Colonic mucosa (tissue), 4 donors: ENCODE measurements at regions not wholly inside any gene's neighbourhood (a gene's known extent, or its start where the extent isn't known, plus 50 kb on each side); places are given as distances from the start of the nearest gene placed in this dataset.

ENCODE experiments used
- DNase-seq: peaks from one replicate; pipeline ENCODE4 v3.0.0-alpha.2; 2020
- H3K27ac ChIP-seq: fragments of 200-600 bp; one replicate; pipeline ENCODE4 v1.8.0; 2021
- H3K27me3 ChIP-seq: fragments of 200-600 bp; one replicate; pipeline ENCODE4 v1.8.0; 2021
- H3K36me3 ChIP-seq: fragments of 200-600 bp; one replicate; pipeline ENCODE4 v1.8.0; 2021
- H3K4me1 ChIP-seq: fragments of 200-600 bp; one replicate; pipeline ENCODE4 v1.8.0; 2021; ENCODE audit warnings: mild to moderate bottlenecking
- H3K4me3 ChIP-seq: fragments of 200-600 bp; one replicate; pipeline ENCODE4 v1.8.0; 2021
- H3K9ac ChIP-seq, 2 donors: one replicate each; pipeline ENCODE4 v1.7.0; 2013; ENCODE audit warnings: control low read depth in 2 of 2, low read depth in 2 of 2, low read length in 2 of 2
- H3K9me3 ChIP-seq: fragments of 200-600 bp; one replicate; pipeline ENCODE4 v1.8.0; 2021
- CTCF ChIP-seq: fragments of 200-600 bp; IDR thresholded peaks from one replicate; pipeline ENCODE4 v1.8.0; 2022; ENCODE audit warnings: antibody characterized with exemption, mild to moderate bottlenecking
- intact Hi-C: fragments of 100-400 bp; cut with DNase I; formaldehyde crosslinking; loops from one replicate; pipeline ENCODE4 v1.14.1; 2022
- donor health status: healthy.
- donor health status: DM: no; HTN: no; CAD: no.
- donor health status: DM: no; HTN: no; CAD: no.

DNA sequence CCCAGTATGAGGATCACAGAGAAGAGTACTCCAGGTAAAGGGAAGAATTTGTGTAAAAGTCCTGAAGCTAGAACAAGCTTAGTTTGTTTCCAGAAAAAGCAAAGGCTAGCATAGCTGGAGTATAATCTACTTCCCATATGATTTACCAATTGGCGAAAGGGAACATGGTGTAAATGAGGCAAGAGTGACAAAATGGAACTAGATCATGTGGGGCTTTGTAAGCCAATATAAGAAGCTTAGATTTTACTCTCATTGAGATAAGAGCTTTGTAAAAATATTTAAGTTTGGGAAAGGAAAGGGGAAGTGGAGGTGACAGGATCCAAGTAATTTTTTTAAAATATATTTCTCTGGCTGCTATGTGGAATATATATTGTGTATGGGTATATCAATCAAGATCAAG, 234.9 kb downstream of the KCTD12 start:
- intact Hi-C loops = no loop called here
- Histone ChIP-seq H3K9ac (no peak overlapping the region), H3K4me1 (no peaks in the 10 kb centered on the region), H3K36me3 (no peaks in the 10 kb centered on the region), H3K9me3 (no peaks in the 10 kb centered on the region), H3K27me3 (no peaks in the 10 kb centered on the region), H3K4me3 (no peak overlapping the region), H3K27ac (no peak overlapping the region)
- DNase-seq = no peak
- TF ChIP-seq CTCF = no peak

DNA sequence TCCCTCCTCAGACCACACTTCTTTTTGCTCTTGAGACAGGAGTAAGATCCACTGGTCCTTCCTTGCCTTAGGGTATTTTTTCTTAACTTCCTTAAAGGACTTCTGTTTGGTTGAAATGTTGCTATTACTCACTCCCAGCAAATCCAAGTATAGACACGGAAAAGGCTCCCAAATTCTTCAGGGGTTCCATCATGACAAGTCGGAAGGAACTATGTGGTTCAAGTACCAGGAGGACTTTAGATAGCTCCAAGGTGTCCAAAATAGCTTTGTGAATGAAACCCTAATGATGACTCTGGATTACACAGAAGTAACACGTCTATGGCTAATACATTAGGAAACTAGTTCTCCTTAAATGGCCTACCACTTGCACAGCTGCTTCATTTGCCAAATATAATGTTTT, 238.7 kb downstream of the KCTD12 start:
- H3K9ac ChIP-seq = no peak overlapping the region
- H3K9me3 ChIP-seq = no peaks in the 10 kb centered on the region
- DNase-seq = no peak
- H3K27me3 ChIP-seq = no peaks in the 10 kb centered on the region
- H3K36me3 ChIP-seq = no peaks in the 10 kb centered on the region
- TF ChIP-seq CTCF = no peak
- no peak overlapping the region for H3K4me3 ChIP-seq
- H3K4me1 ChIP-seq = no peaks in the 10 kb centered on the region
- intact Hi-C loops = no loop called here
- no peak overlapping the region for H3K27ac ChIP-seq

DNA sequence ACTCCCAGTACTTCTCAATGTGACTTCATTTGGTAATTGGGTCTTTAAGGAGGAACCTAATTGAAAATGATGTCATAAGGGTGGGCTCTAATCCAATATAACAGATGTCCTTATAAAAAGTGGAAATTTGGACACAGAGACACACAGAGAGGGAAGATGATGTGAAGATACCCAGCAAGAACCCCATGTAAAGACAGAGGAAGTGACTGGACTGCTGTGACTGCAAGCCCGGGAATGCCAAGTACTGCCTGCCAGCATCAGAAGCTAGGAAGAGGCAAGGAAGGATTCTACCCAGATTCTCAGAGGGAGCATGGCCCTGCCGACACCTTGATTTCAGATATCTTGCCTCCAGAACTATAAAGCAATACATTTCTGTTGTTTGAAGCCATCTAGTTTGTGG, 239.3 kb downstream of the KCTD12 start:
- Histone ChIP-seq H3K4me3 (no peak overlapping the region), H3K9ac (no peak overlapping the region), H3K27me3 (no peaks in the 10 kb centered on the region), H3K36me3 (no peaks in the 10 kb centered on the region), H3K9me3 (no peaks in the 10 kb centered on the region), H3K4me1 (no peaks in the 10 kb centered on the region), H3K27ac (no peak overlapping the region)
- intact Hi-C loops = no loop called here
- no peak for TF ChIP-seq CTCF
- DNase-seq = no peak

GRCh38 chr13:76645632-76646031, 240.6 kb downstream of the KCTD12 start:
- no peaks in the 10 kb centered on the region for H3K4me1 ChIP-seq
- no peak overlapping the region for H3K27ac ChIP-seq
- H3K4me3 ChIP-seq = no peak overlapping the region
- H3K9ac ChIP-seq = no peak overlapping the region
- H3K36me3 ChIP-seq = no peaks in the 10 kb centered on the region
- intact Hi-C loops = no loop called here
- H3K27me3 ChIP-seq = no peaks in the 10 kb centered on the region
- no peaks in the 10 kb centered on the region for H3K9me3 ChIP-seq
- no peak for DNase-seq
- no peak for TF ChIP-seq CTCF

GRCh38 chr13:76644906-76645305, 241.3 kb downstream of the KCTD12 start:
- Histone ChIP-seq H3K9ac (no peak overlapping the region), H3K4me3 (no peak overlapping the region), H3K9me3 (no peaks in the 10 kb centered on the region), H3K36me3 (no peaks in the 10 kb centered on the region), H3K27ac (no peak overlapping the region), H3K4me1 (no peaks in the 10 kb centered on the region), H3K27me3 (no peaks in the 10 kb centered on the region)
- no peak for TF ChIP-seq CTCF
- no peak for DNase-seq
- intact Hi-C loops = no loop called here

- H3K4me3 ChIP-seq = no peak overlapping the region
- H3K27me3 ChIP-seq = no peaks in the 10 kb centered on the region
- intact Hi-C loops = no loop called here
- DNase-seq = no peak
- no peaks in the 10 kb centered on the region for H3K36me3 ChIP-seq
- TF ChIP-seq CTCF = no peak
- no peaks in the 10 kb centered on the region for H3K9me3 ChIP-seq
- no peaks in the 10 kb centered on the region for H3K4me1 ChIP-seq
- no peak overlapping the region for H3K9ac ChIP-seq
- H3K27ac ChIP-seq = no peak overlapping the region
Measured at GRCh38 chr13:76643596-76643995, 242.6 kb downstream of the KCTD12 start.
